GM12878 (cell line): ENCODE measurements at regions not wholly inside any gene's neighbourhood (a gene's known extent, or its start where the extent isn't known, plus 50 kb on each side); places are given as distances from the start of the nearest gene placed in this dataset.

Source experiments
- ATAC-seq: fragments of 200-7000 bp; cut with Tn5 transposase; 3 replicates; pipeline ENCODE4 v1.9.1; 2020; ENCODE audit warnings: mild to moderate bottlenecking, moderate library complexity
- BruUV-seq: library from RNA; stranded (reverse); fragments of 400-500 nt; replicated peaks from 2 replicates; lab custom pipeline; 2021; lab: Mats Ljungman, UMichigan
- CTCF ChIA-PET: fragments of 300-600 bp; sonication (Branson Sonifier 250); formaldehyde crosslinking; extraction: SDS; loops from one replicate; lab custom pipeline; 2021; ENCODE audit warnings: inconsistent platforms; lab: Yijun Ruan, JAX
- POLR2A ChIA-PET: fragments of 350-600 bp; formaldehyde crosslinking; extraction: SDS; loops from one replicate; lab custom pipeline; 2021; ENCODE audit warnings: inconsistent platforms; lab: Charles Lee
- RAD21 ChIA-PET: fragments of 300-600 bp; sonication (Branson Sonifier 250); formaldehyde crosslinking; loops from one replicate; lab custom pipeline; 2023; ENCODE audit warnings: antibody characterized with exemption; ENCODE audit not compliant: unreplicated experiment; lab: Charles Lee
- SMC1A ChIA-PET: fragments of 300-600 bp; sonication (Branson Sonifier 250); formaldehyde crosslinking; loops from one replicate; lab custom pipeline; 2023; ENCODE audit not compliant: unreplicated experiment, uncharacterized antibody; lab: Charles Lee
- DNase-seq: peaks from one replicate; pipeline ENCODE4 v3.0.0-alpha.2; 2011; ENCODE audit warnings: low read depth, low spot score
- FAIRE-seq: peaks from 3 replicates; lab custom pipeline; 2011; peaks lifted over from hg19 to GRCh38; lab: Jason Lieb, UNC
- H2AFZ ChIP-seq: 2 replicates; pipeline ENCODE4 v1.6.0; 2011; ENCODE audit warnings: low read depth, low read length, control low read depth; ENCODE audit not compliant: control insufficient read depth
- H3K27ac ChIP-seq: 2 replicates; pipeline ENCODE4 v1.5.1; 2011; ENCODE audit warnings: control low read depth; ENCODE audit not compliant: control insufficient read depth, insufficient read depth
- H3K27me3 ChIP-seq, 2 experiments: replicated peaks in 1 of 2; 2 replicates each; pipeline versions ENCODE4 v1.6.0 to v1.6.1; 2011; ENCODE audit warnings: low read length in 1 of 2; ENCODE audit not compliant: control insufficient read depth in 2 of 2, insufficient read depth in 2 of 2
- H3K36me3 ChIP-seq, 2 experiments: 2 replicates each; pipeline ENCODE4 v1.5.1; 2011; ENCODE audit warnings: low read length in 1 of 2; ENCODE audit not compliant: control insufficient read depth in 2 of 2, insufficient read depth in 2 of 2
- H3K4me1 ChIP-seq: 2 replicates; pipeline ENCODE4 v1.6.1; 2011; ENCODE audit warnings: mild to moderate bottlenecking, low read length, moderate library complexity, mixed read lengths; ENCODE audit not compliant: control insufficient read depth, insufficient read depth
- H3K4me2 ChIP-seq: 2 replicates; pipeline ENCODE4 v1.6.0; 2011; ENCODE audit warnings: control low read depth; ENCODE audit not compliant: control insufficient read depth, insufficient read depth
- H3K4me3 ChIP-seq: fragments of 200-600 bp; sonication (generic); 2 replicates; pipeline ENCODE4 v1.5.1; 2016
- H3K79me2 ChIP-seq: 2 replicates; pipeline ENCODE4 v1.6.0; 2011; ENCODE audit warnings: low read length; ENCODE audit not compliant: control insufficient read depth, insufficient read depth
- H3K9ac ChIP-seq: 2 replicates; pipeline ENCODE4 v1.8.0; 2011; ENCODE audit warnings: low read length, control low read depth, mixed read lengths; ENCODE audit not compliant: control insufficient read depth, insufficient read depth
- H3K9me3 ChIP-seq: replicated peaks from 3 replicates; pipeline ENCODE4 v1.5.1; 2011; ENCODE audit warnings: mild to moderate bottlenecking, low read length; ENCODE audit not compliant: control insufficient read depth, insufficient read depth
- H4K20me1 ChIP-seq: 2 replicates; pipeline ENCODE4 v1.6.0; 2011; ENCODE audit not compliant: control insufficient read depth, insufficient read depth
- HDGF ChIP-seq: fragments of 450-650 bp; IDR thresholded peaks from 2 replicates; pipeline ENCODE4 v1.6.1; 2016; ENCODE audit warnings: antibody characterized with exemption
- ZNF207 ChIP-seq: fragments of 450-650 bp; IDR thresholded peaks from 2 replicates; pipeline ENCODE4 v1.6.1; 2014; ENCODE audit warnings: antibody characterized with exemption, mild to moderate bottlenecking, borderline replicate concordance
- ZNF622 ChIP-seq: fragments of 450-650 bp; IDR thresholded peaks from 2 replicates; pipeline ENCODE4 v1.6.1; 2017; ENCODE audit warnings: mild to moderate bottlenecking, inconsistent platforms
- WGBS: methylation state at CpG from one replicate; pipeline ENCODE4 v1.1.6; 2016; ENCODE audit warnings: low lambda C conversion rate; ENCODE audit not compliant: insufficient replicate concordance, insufficient coverage; ENCODE audit errors: missing lambda C conversion rate; 5-methylcytosine and 5-hydroxymethylcytosine counted together
- in situ Hi-C: fragments of 300-500 bp; cut with MboI; formaldehyde crosslinking; loops from 9 replicates; pipeline ENCODE4 v1.14.3; 2018; ENCODE audit warnings: mixed read lengths
- intact Hi-C: fragments of 100-400 bp; cut with micrococcal nuclease; formaldehyde crosslinking; loops from one replicate; pipeline ENCODE4 v1.14.2; 2022; ENCODE audit not compliant: unreplicated experiment
- TF ChIP-seq, protein P1 (sequence below): fragments of 450-650 bp; IDR thresholded peaks from 2 replicates; pipeline ENCODE4 v1.6.1; 2016; ENCODE audit warnings: mild to moderate bottlenecking
- TF ChIP-seq, protein P2 (sequence below): fragments of 450-650 bp; conservative IDR thresholded peaks from 2 replicates; pipeline ENCODE4 v1.6.1; 2017; ENCODE audit warnings: mild to moderate bottlenecking, moderate library complexity

DNA sequence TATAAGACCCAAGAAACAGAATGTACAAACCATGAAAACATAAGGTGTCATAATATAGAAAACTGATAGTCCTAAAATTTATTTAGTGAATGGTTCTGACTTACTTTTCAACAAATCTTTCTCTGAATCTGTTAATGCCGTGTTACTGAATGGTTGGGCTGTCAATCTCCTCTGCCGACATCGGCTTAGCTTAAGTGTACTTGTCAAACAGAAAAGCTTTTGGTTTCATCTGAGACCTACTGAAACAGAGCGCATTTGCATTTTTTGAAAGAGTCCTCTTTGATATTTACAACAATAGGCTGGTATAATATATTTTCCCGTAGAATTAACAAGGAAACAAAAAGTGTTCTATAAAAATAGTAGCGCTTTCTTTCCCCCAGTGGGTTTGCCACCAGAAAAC, 120.9 kb upstream of the ZNF804B start:
- RAD21 ChIA-PET, result no interaction called here

More for the DNA sequence above, 120.9 kb upstream of the ZNF804B start:
- H3K79me2 ChIP-seq, result no peaks in the 10 kb centered on the region
- H3K27ac ChIP-seq, result no peak overlapping the region
- no peak for FAIRE-seq
- DNase-seq, result no peak
- H4K20me1 ChIP-seq, result no peaks in the 10 kb centered on the region
- H3K4me3 ChIP-seq, result no peak overlapping the region
- no peaks in the 10 kb centered on the region for H3K9me3 ChIP-seq
- no TSS peak for BruUV-seq
- CTCF ChIA-PET, result no interaction called here
- ATAC-seq, result no peak
- H2AFZ ChIP-seq, result no peak overlapping the region
- H3K27me3 ChIP-seq, result no peaks in the 10 kb centered on the region
- TF ChIP-seq HDGF (no peak), ZNF207 (no peak), ZNF622 (no peak)
- TF ChIP-seq, protein P1, sequence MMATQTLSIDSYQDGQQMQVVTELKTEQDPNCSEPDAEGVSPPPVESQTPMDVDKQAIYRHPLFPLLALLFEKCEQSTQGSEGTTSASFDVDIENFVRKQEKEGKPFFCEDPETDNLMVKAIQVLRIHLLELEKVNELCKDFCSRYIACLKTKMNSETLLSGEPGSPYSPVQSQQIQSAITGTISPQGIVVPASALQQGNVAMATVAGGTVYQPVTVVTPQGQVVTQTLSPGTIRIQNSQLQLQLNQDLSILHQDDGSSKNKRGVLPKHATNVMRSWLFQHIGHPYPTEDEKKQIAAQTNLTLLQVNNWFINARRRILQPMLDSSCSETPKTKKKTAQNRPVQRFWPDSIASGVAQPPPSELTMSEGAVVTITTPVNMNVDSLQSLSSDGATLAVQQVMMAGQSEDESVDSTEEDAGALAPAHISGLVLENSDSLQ, result 0 out of 2 replicates have a peak, but pooled peaks have one; percentile 18
- TF ChIP-seq, protein P2, sequence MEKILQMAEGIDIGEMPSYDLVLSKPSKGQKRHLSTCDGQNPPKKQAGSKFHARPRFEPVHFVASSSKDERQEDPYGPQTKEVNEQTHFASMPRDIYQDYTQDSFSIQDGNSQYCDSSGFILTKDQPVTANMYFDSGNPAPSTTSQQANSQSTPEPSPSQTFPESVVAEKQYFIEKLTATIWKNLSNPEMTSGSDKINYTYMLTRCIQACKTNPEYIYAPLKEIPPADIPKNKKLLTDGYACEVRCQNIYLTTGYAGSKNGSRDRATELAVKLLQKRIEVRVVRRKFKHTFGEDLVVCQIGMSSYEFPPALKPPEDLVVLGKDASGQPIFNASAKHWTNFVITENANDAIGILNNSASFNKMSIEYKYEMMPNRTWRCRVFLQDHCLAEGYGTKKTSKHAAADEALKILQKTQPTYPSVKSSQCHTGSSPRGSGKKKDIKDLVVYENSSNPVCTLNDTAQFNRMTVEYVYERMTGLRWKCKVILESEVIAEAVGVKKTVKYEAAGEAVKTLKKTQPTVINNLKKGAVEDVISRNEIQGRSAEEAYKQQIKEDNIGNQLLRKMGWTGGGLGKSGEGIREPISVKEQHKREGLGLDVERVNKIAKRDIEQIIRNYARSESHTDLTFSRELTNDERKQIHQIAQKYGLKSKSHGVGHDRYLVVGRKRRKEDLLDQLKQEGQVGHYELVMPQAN, result no peak
- 69% methylated on average over 6 of the region's 6 CpGs for WGBS
- H3K4me2 ChIP-seq, result no peak overlapping the region
- H3K4me1 ChIP-seq, result no peaks in the 10 kb centered on the region
- in situ Hi-C loops, result no loop called here
- intact Hi-C loops, result no loop called here
- POLR2A ChIA-PET, result no interaction called here
- H3K9ac ChIP-seq, result no peak overlapping the region
- SMC1A ChIA-PET, result no interaction called here
- no peaks in the 10 kb centered on the region for H3K36me3 ChIP-seq
